ENCODE measurements at regions not wholly inside any gene's neighbourhood (a gene's known extent, or its start where the extent isn't known, plus 50 kb on each side); places are given as distances from the start of the nearest gene placed in this dataset.
"Not testable (repeated sequence)": the region's sequence is repeated elsewhere in the genome, so short reads cannot be mapped to it uniquely, and the experiment has no call there.

GRCh38 chr7:113299748-113300147 is 181.4 kb upstream of the SMIM30 start:
- FAIRE-seq = no peak

GRCh38 chr7:113298501-113298900 is 180.1 kb upstream of the SMIM30 start:
- FAIRE-seq = no peak

GRCh38 chr7:113294750-113295149 is 176.4 kb upstream of the SMIM30 start:
- FAIRE-seq = no peak

- no peak for FAIRE-seq
Observed at GRCh38 chr7:113292105-113292504, 173.8 kb upstream of the SMIM30 start.

- FAIRE-seq = no peak
Observed at GRCh38 chr7:113291058-113291457, 172.7 kb upstream of the SMIM30 start.

GRCh38 chr7:113289140-113289740 is 170.9 kb upstream of the SMIM30 start:
- no peak for FAIRE-seq

GRCh38 chr7:113285411-113285810 is 167.1 kb upstream of the SMIM30 start:
- FAIRE-seq = no peak

GRCh38 chr7:113283861-113284260 is 165.5 kb upstream of the SMIM30 start:
- FAIRE-seq = no peak

- no peak for FAIRE-seq
Observed at GRCh38 chr7:113282875-113283274, 164.5 kb upstream of the SMIM30 start.

GRCh38 chr7:113281223-113281622 is 162.9 kb upstream of the SMIM30 start:
- FAIRE-seq = no peak

- FAIRE-seq = no peak
Observed at GRCh38 chr7:113279256-113279655, 160.9 kb upstream of the SMIM30 start.

GRCh38 chr7:113270790-113271189 is 152.4 kb upstream of the SMIM30 start:
- FAIRE-seq = no peak

- FAIRE-seq = not testable (repeated sequence)
Observed at GRCh38 chr7:113269592-113269991, 151.2 kb upstream of the SMIM30 start.

- FAIRE-seq = no peak
Observed at GRCh38 chr7:113268757-113269156, 150.4 kb upstream of the SMIM30 start.

- FAIRE-seq = no peak
Observed at GRCh38 chr7:113267885-113268284, 149.5 kb upstream of the SMIM30 start.

GRCh38 chr7:113267271-113267670 is 148.9 kb upstream of the SMIM30 start:
- no peak for FAIRE-seq

- FAIRE-seq = no peak
Observed at GRCh38 chr7:113263749-113264148, 145.4 kb upstream of the SMIM30 start.

- not testable (repeated sequence) for FAIRE-seq
Observed at GRCh38 chr7:113263215-113263742, 144.9 kb upstream of the SMIM30 start.

- no peak for FAIRE-seq
Observed at GRCh38 chr7:113256883-113257531, 138.7 kb upstream of the SMIM30 start.

- FAIRE-seq = no peak
Observed at GRCh38 chr7:113247198-113247597, 128.8 kb upstream of the SMIM30 start.

- no peak for FAIRE-seq
Observed at GRCh38 chr7:113246738-113247137, 128.4 kb upstream of the SMIM30 start.

GRCh38 chr7:113232885-113233284 is 114.5 kb upstream of the SMIM30 start:
- no peak for FAIRE-seq

- FAIRE-seq = no peak
Observed at GRCh38 chr7:113230691-113231090, 112.3 kb upstream of the SMIM30 start.

GRCh38 chr7:113217314-113217713 is 99.0 kb upstream of the SMIM30 start:
- FAIRE-seq = no peak

- FAIRE-seq = no peak
Observed at GRCh38 chr7:113216038-113216437, 97.7 kb upstream of the SMIM30 start.

Measured in colon (tissue), 2 donors.